ENCODE measurements at regions not wholly inside any gene's neighbourhood (a gene's known extent, or its start where the extent isn't known, plus 50 kb on each side); places are given as distances from the start of the nearest gene placed in this dataset.

GRCh38 chr1:58095183-58095582, 451.3 kb downstream of the OMA1 start:
- Histone ChIP-seq H3K27me3 (replicated peaks; ENCODE audit: insufficient read depth) (no peaks in the 10 kb centered on the region), H3K9ac (no peak overlapping the region), H3F3A (ENCODE audit: insufficient read depth) (no peaks in the 10 kb centered on the region), H3K79me2 (ENCODE audit: insufficient read depth) (no peaks in the 10 kb centered on the region), H4K20me1 (ENCODE audit: insufficient read depth) (no peaks in the 10 kb centered on the region), H3K4me1 (ENCODE audit: insufficient read depth) (no peaks in the 10 kb centered on the region), H3K4me2 (ENCODE audit: unreplicated experiment) (no peak overlapping the region), H3K36me3 (ENCODE audit: low read depth) (no peaks in the 10 kb centered on the region), H3K9me3 (ENCODE audit: low read depth) (no peaks in the 10 kb centered on the region), H3K4me3 (no peak overlapping the region), H3K9me2 (ENCODE audit: insufficient read depth) (no peaks in the 10 kb centered on the region), H2AFZ (no peak overlapping the region), H3K27ac (no peak overlapping the region)
- in situ Hi-C loops (cut with MboI): no loop called here
- no peak for DNase-seq
- no peak for TF ChIP-seq EZH2phosphoT487 (IDR thresholded peaks at IDR 0.05; ENCODE audit: insufficient read depth, low read depth)
- TF ChIP-seq EZH2 (IDR thresholded peaks at IDR 0.05; ENCODE audit: insufficient read depth, poor library complexity, severe bottlenecking): no peak
- WGBS, 2 experiments (ENCODE audit: low coverage in 1 of 2, low lambda C conversion rate in 2 of 2, missing lambda C conversion rate in 2 of 2): 58 to 63% methylated on average over 5 of the region's 5 CpGs

- no peaks in the 10 kb centered on the region for H3K9me2 ChIP-seq (ENCODE audit: insufficient read depth)
- no peak overlapping the region for H3K27ac ChIP-seq
- H3K36me3 ChIP-seq (ENCODE audit: low read depth): no peaks in the 10 kb centered on the region
- H3K4me3 ChIP-seq: no peak overlapping the region
- H3K9me3 ChIP-seq (ENCODE audit: low read depth): no peaks in the 10 kb centered on the region
- TF ChIP-seq EZH2phosphoT487 (IDR thresholded peaks at IDR 0.05; ENCODE audit: insufficient read depth, low read depth) (no peak), EZH2 (IDR thresholded peaks at IDR 0.05; ENCODE audit: insufficient read depth, poor library complexity, severe bottlenecking) (no peak)
- no peaks in the 10 kb centered on the region for H3K79me2 ChIP-seq (ENCODE audit: insufficient read depth)
- no peak overlapping the region for H3K4me2 ChIP-seq (ENCODE audit: unreplicated experiment)
- in situ Hi-C loops (cut with MboI): no loop called here
- no peaks in the 10 kb centered on the region for H3K4me1 ChIP-seq (ENCODE audit: insufficient read depth)
- H4K20me1 ChIP-seq (ENCODE audit: insufficient read depth): no peaks in the 10 kb centered on the region
- no peak for DNase-seq
- no peaks in the 10 kb centered on the region for H3K27me3 ChIP-seq (replicated peaks; ENCODE audit: insufficient read depth)
- 2 to 5% methylated on average over 2 of the region's 2 CpGs for WGBS, 2 experiments (ENCODE audit: low coverage in 1 of 2, low lambda C conversion rate in 2 of 2, missing lambda C conversion rate in 2 of 2)
- no peak overlapping the region for H3K9ac ChIP-seq
- H3F3A ChIP-seq (ENCODE audit: insufficient read depth): no peaks in the 10 kb centered on the region
- H2AFZ ChIP-seq: no peak overlapping the region
Measured at GRCh38 chr1:58094221-58094620, 452.3 kb downstream of the OMA1 start.

DNA sequence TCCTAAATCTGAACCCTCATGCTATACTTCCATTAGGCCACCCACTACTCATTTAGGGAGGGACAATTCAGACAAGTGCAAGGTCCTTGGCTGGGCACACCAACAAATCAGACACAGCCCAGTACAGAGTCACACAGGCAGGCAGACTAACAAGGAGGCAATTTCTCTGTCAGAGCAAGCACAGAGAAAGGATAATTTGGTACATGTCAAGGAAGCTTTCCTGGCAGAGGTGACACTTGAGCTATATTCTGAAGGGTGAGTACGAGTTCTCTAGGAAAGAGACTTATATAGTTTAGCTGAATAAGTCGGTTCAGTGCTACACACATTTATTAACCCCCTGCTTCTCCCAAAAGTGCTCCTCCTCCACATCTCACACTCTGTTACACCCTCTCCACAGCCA, 455.9 kb downstream of the OMA1 start:
- no peaks in the 10 kb centered on the region for H4K20me1 ChIP-seq (ENCODE audit: insufficient read depth)
- no peaks in the 10 kb centered on the region for H3F3A ChIP-seq (ENCODE audit: insufficient read depth)
- no peak overlapping the region for H3K9ac ChIP-seq
- no peaks in the 10 kb centered on the region for H3K9me3 ChIP-seq (ENCODE audit: low read depth)
- DNase-seq: no peak
- 2 to 6% methylated on average over 2 of the region's 2 CpGs for WGBS, 2 experiments (ENCODE audit: low coverage in 1 of 2, low lambda C conversion rate in 2 of 2, missing lambda C conversion rate in 2 of 2)
- H3K4me3 ChIP-seq: no peak overlapping the region
- TF ChIP-seq EZH2phosphoT487 (IDR thresholded peaks at IDR 0.05; ENCODE audit: insufficient read depth, low read depth): no peak
- no peak for TF ChIP-seq EZH2 (IDR thresholded peaks at IDR 0.05; ENCODE audit: insufficient read depth, poor library complexity, severe bottlenecking)
- H3K27me3 ChIP-seq (replicated peaks; ENCODE audit: insufficient read depth): no peaks in the 10 kb centered on the region
- in situ Hi-C loops (cut with MboI): no loop called here
- H3K36me3 ChIP-seq (ENCODE audit: low read depth): no peaks in the 10 kb centered on the region
- no peaks in the 10 kb centered on the region for H3K79me2 ChIP-seq (ENCODE audit: insufficient read depth)
- H3K9me2 ChIP-seq (ENCODE audit: insufficient read depth): no peaks in the 10 kb centered on the region
- no peaks in the 10 kb centered on the region for H3K4me1 ChIP-seq (ENCODE audit: insufficient read depth)
- H3K27ac ChIP-seq: no peak overlapping the region
- H3K4me2 ChIP-seq (ENCODE audit: unreplicated experiment): no peak overlapping the region
- H2AFZ ChIP-seq: no peak overlapping the region

- H3K27ac ChIP-seq: no peak overlapping the region
- no peaks in the 10 kb centered on the region for H3K4me1 ChIP-seq (ENCODE audit: insufficient read depth)
- H3K36me3 ChIP-seq (ENCODE audit: low read depth): no peaks in the 10 kb centered on the region
- no peak for DNase-seq
- H3K4me2 ChIP-seq (ENCODE audit: unreplicated experiment): no peak overlapping the region
- 14 to 18% methylated on average over 10 of the region's 10 CpGs for WGBS, 2 experiments (ENCODE audit: low coverage in 1 of 2, low lambda C conversion rate in 2 of 2, missing lambda C conversion rate in 2 of 2)
- H2AFZ ChIP-seq: no peak overlapping the region
- H3K4me3 ChIP-seq: no peak overlapping the region
- no peaks in the 10 kb centered on the region for H3K9me3 ChIP-seq (ENCODE audit: low read depth)
- in situ Hi-C loops (cut with MboI): no loop called here
- H4K20me1 ChIP-seq (ENCODE audit: insufficient read depth): no peaks in the 10 kb centered on the region
- TF ChIP-seq EZH2 (IDR thresholded peaks at IDR 0.05; ENCODE audit: insufficient read depth, poor library complexity, severe bottlenecking) (no peak), EZH2phosphoT487 (IDR thresholded peaks at IDR 0.05; ENCODE audit: insufficient read depth, low read depth) (no peak)
- no peaks in the 10 kb centered on the region for H3F3A ChIP-seq (ENCODE audit: insufficient read depth)
- H3K79me2 ChIP-seq (ENCODE audit: insufficient read depth): no peaks in the 10 kb centered on the region
- no peaks in the 10 kb centered on the region for H3K9me2 ChIP-seq (ENCODE audit: insufficient read depth)
- H3K27me3 ChIP-seq (replicated peaks; ENCODE audit: insufficient read depth): no peaks in the 10 kb centered on the region
- H3K9ac ChIP-seq: no peak overlapping the region
Measured at GRCh38 chr1:58089898-58090534, 456.5 kb downstream of the OMA1 start.

DNA sequence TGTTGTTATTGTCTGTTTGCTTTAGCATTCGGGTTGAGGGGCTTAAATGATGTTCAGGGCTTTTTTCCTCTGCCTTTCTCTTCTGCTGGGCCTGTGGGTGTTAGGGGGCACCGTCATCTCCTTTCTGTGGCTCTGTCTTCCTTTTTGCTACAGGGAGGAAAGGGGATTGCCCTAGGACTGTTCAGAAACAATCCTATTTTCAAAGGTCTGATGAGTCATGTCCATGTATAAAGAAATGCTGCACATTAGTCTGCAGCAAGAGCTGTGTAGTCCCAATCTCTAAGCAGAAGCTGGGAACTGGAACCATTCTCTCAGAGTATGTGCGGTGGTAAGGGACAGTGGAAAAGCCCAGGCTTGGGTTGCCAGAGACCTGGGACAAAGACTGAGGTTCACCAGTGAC, 462.3 kb downstream of the OMA1 start:
- no peak overlapping the region for H2AFZ ChIP-seq
- H3K9me3 ChIP-seq (ENCODE audit: low read depth): no peaks in the 10 kb centered on the region
- H3F3A ChIP-seq (ENCODE audit: insufficient read depth): no peaks in the 10 kb centered on the region
- H3K4me1 ChIP-seq (ENCODE audit: insufficient read depth): no peaks in the 10 kb centered on the region
- no peaks in the 10 kb centered on the region for H4K20me1 ChIP-seq (ENCODE audit: insufficient read depth)
- peak; percentile 15 for DNase-seq
- H3K27ac ChIP-seq: no peak overlapping the region
- no peaks in the 10 kb centered on the region for H3K9me2 ChIP-seq (ENCODE audit: insufficient read depth)
- TF ChIP-seq EZH2phosphoT487 (IDR thresholded peaks at IDR 0.05; ENCODE audit: insufficient read depth, low read depth) (no peak), EZH2 (IDR thresholded peaks at IDR 0.05; ENCODE audit: insufficient read depth, poor library complexity, severe bottlenecking) (no peak)
- no peaks in the 10 kb centered on the region for H3K79me2 ChIP-seq (ENCODE audit: insufficient read depth)
- no peak overlapping the region for H3K4me2 ChIP-seq (ENCODE audit: unreplicated experiment)
- in situ Hi-C loops (cut with MboI): no loop called here
- H3K27me3 ChIP-seq (replicated peaks; ENCODE audit: insufficient read depth): no peaks in the 10 kb centered on the region
- H3K4me3 ChIP-seq: no peak overlapping the region
- H3K9ac ChIP-seq: no peak overlapping the region
- 4 to 9% methylated on average over 3 of the region's 3 CpGs for WGBS, 2 experiments (ENCODE audit: low coverage in 1 of 2, low lambda C conversion rate in 2 of 2, missing lambda C conversion rate in 2 of 2)
- no peaks in the 10 kb centered on the region for H3K36me3 ChIP-seq (ENCODE audit: low read depth)
